Breast epithelium (tissue), 3 donors: ENCODE measurements at regions not wholly inside any gene's neighbourhood (a gene's known extent, or its start where the extent isn't known, plus 50 kb on each side); places are given as distances from the start of the nearest gene placed in this dataset.

ENCODE experiments used
- POLR2A ChIP-seq: fragments of 450-650 bp; IDR thresholded peaks from one replicate; pipeline ENCODE4 v1.6.1; 2016; ENCODE audit warnings: antibody characterized with exemption, mild to moderate bottlenecking, moderate library complexity
- POLR2AphosphoS5 ChIP-seq, 3 donors: sonication (generic); formaldehyde crosslinking; IDR thresholded peaks; one replicate each; pipeline ENCODE4 v1.6.1; 2017; ENCODE audit warnings: antibody characterized with exemption in 3 of 3

GRCh38 chr4:83723609-83724008, 187.7 kb downstream of the GPAT3 start:
- TF ChIP-seq POLR2A (no peak), POLR2AphosphoS5 (IDR thresholded peaks at IDR 0.05) (no peak)
